GM10266 (cell line): ENCODE measurements at regions not wholly inside any gene's neighbourhood (a gene's known extent, or its start where the extent isn't known, plus 50 kb on each side); places are given as distances from the start of the nearest gene placed in this dataset.
"Not testable (repeated sequence)": the region's sequence is repeated elsewhere in the genome, so short reads cannot be mapped to it uniquely, and the experiment has no call there.

ENCODE experiments used
- DNase-seq: peaks from one replicate; pipeline ENCODE4 v3.0.0; 2012; ENCODE audit errors: extremely low spot score
- CTCF ChIP-seq: IDR thresholded peaks from 2 replicates; pipeline ENCODE4 v1.5.1; 2012; ENCODE audit warnings: mild to moderate bottlenecking, low read depth; ENCODE audit not compliant: control insufficient read depth, insufficient read depth; ENCODE audit errors: missing control alignments

DNA sequence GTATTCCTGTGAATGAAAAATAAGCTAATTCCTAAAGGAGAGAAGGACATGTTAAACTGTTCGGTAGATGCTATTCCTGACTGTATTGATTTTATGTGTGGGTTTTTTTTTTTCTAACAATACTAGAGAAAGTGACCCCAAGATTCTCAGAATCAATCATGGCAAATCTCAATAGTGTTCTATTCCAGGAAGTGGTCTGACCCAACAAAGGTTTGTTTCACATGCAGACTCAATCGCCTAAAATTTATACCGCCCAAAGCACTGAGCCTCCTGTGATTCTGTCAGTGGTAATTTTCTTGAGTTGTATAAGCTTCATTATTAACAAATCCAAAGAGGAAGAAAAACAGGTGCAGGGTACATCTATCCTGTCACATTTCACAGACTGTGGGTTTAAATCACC is 293.7 kb downstream of the SUCLA2 start:
- TF ChIP-seq CTCF = no peak
- no peak for DNase-seq

GRCh38 chr13:47705185-47705584 is 295.9 kb downstream of the SUCLA2 start:
- no peak for TF ChIP-seq CTCF
- DNase-seq = no peak

DNA sequence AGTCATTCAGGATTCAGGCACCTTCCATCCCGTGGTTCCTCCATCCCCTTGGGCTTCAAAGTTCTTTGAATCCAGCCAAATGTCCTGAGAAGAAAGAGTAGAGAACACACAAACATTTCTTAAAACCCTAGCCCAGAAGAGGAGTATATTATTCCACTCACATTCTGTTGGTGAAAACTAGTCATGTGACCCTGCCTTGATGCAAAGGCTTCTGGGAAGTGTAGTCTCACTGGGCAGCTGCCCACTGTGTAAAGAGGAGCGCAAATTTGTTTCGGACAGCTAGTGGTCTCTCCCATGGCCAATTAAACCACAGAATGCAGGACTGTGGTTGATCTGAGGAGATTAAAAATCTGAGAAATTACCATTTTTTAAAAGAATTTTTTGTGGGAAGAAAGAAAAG is 304.4 kb downstream of the SUCLA2 start:
- TF ChIP-seq CTCF = no peak
- DNase-seq = no peak

DNA sequence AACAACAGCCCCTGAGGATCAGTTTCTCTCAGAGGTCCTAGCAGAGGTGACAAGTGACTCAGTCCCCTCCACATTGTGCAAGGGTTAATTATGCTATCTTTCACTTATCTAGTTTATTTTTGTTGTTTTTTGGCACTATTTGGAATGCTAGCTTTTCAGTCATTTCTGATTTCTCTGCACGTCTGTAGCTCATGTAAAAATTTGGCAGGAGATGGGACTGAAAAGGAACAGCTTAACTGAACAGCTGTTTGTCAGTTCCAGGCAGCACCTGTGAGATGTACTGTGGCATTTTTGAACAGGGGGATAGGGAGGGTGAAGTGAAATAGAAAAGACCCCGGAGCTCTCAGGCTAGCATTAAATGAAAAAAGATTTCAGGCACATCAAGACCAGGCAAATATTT is 313.5 kb downstream of the SUCLA2 start:
- TF ChIP-seq CTCF = no peak
- DNase-seq = no peak

GRCh38 chr13:47685156-47685555 is 315.9 kb downstream of the SUCLA2 start:
- not testable (repeated sequence) for DNase-seq

- no peak for DNase-seq
- TF ChIP-seq CTCF = no peak
Observed at GRCh38 chr13:47680748-47681147, 320.3 kb downstream of the SUCLA2 start.

GRCh38 chr13:47679401-47679800 is 321.7 kb downstream of the SUCLA2 start:
- no peak for TF ChIP-seq CTCF
- DNase-seq = no peak

DNA sequence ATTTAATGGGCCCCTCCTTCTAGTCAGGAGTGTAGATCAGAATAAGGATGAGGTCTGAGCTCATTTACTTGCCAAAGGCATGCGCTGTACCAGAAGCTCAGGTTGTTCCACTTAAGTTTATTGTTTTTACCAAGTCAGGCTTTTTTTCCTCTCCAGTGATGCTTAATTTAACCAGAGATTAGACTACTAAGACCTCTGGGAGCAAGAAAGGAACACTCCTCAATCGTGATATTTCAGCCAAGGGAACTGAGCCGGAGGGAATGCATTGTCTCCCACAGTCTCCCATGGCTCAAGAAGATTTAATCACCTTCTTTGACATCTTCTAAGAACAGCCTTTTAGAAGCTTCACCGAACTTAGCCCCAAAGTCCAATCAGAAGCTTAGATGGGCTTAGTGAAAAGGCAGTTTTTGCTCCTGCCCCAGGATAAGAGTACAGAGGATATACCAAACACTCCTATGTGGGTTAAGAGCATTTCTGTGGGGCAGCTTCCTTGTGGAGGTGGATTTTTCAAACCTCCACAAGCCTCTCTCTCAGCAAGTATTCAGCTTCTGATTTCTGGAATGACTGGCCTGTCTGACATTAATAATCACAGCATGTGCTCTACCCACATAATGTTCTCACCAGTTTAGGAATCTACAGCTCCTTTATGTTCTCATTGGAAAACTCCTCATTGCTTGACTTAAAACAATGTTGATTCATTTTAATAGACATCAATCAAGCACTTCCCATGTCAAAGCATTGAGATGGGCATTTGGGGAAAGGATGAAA is 322.7 kb downstream of the SUCLA2 start:
- DNase-seq = no peak
- no peak for TF ChIP-seq CTCF
